GM19455 (cell line): ENCODE measurements at regions not wholly inside any gene's neighbourhood (a gene's known extent, or its start where the extent isn't known, plus 50 kb on each side); places are given as distances from the start of the nearest gene placed in this dataset.

Experiments used
- ATAC-seq: cut with Tn5 transposase; IDR thresholded peaks from one replicate; pipeline ENCODE4 v1.9.1; 2021; ENCODE audit not compliant: unreplicated experiment

- no peak for ATAC-seq
Observed at GRCh38 chr4:36704289-36704688, 422.9 kb downstream of the DTHD1 start.

- no peak for ATAC-seq
Observed at GRCh38 chr4:36709991-36710390, 428.6 kb downstream of the DTHD1 start.

GRCh38 chr4:36712013-36712412 is 430.6 kb downstream of the DTHD1 start:
- ATAC-seq: no peak

- no peak for ATAC-seq
Observed at GRCh38 chr4:36716874-36717273, 435.5 kb downstream of the DTHD1 start.

- ATAC-seq: no peak
Observed at GRCh38 chr4:36719425-36719824, 438.0 kb downstream of the DTHD1 start.

GRCh38 chr4:36722986-36723385 is 441.6 kb downstream of the DTHD1 start:
- no peak for ATAC-seq

GRCh38 chr4:36734334-36734733 is 452.9 kb downstream of the DTHD1 start:
- no peak for ATAC-seq

- ATAC-seq: no peak
Observed at GRCh38 chr4:36737691-36738090, 456.3 kb downstream of the DTHD1 start.

GRCh38 chr4:36740796-36741310 is 459.4 kb downstream of the DTHD1 start:
- no peak for ATAC-seq

- no peak for ATAC-seq
Observed at GRCh38 chr4:36747277-36748129, 466.1 kb downstream of the DTHD1 start.

- no peak for ATAC-seq
Observed at GRCh38 chr4:36753048-36753447, 471.6 kb downstream of the DTHD1 start.

- ATAC-seq: no peak
Observed at GRCh38 chr4:36757580-36758311, 476.3 kb downstream of the DTHD1 start.

GRCh38 chr4:36758312-36759178 is 477.1 kb downstream of the DTHD1 start:
- ATAC-seq: no peak

GRCh38 chr4:36761607-36762006 is 480.2 kb downstream of the DTHD1 start:
- ATAC-seq: no peak

- no peak for ATAC-seq
Observed at GRCh38 chr4:36763814-36764213, 480.7 kb upstream of the NWD2 start.

- no peak for ATAC-seq
Observed at GRCh38 chr4:36767596-36767995, 476.9 kb upstream of the NWD2 start.

- ATAC-seq: no peak
Observed at GRCh38 chr4:36771411-36772153, 473.0 kb upstream of the NWD2 start.

- no peak for ATAC-seq
Observed at GRCh38 chr4:36772154-36772516, 472.4 kb upstream of the NWD2 start.

- ATAC-seq: no peak
Observed at GRCh38 chr4:36773467-36773866, 471.1 kb upstream of the NWD2 start.

- ATAC-seq: no peak
Observed at GRCh38 chr4:36775544-36775943, 469.0 kb upstream of the NWD2 start.

GRCh38 chr4:36779601-36780000 is 464.9 kb upstream of the NWD2 start:
- no peak for ATAC-seq
